CD4-positive, alpha-beta T cell treated with Interleukin-15 for 1 hour (primary cell): ENCODE measurements at regions not wholly inside any gene's neighbourhood (a gene's known extent, or its start where the extent isn't known, plus 50 kb on each side); places are given as distances from the start of the nearest gene placed in this dataset.

Experiments
- DNase-seq: peaks from one replicate; pipeline ENCODE4 v3.0.0-alpha.2; 2020

GRCh38 chr4:14059006-14059405 is 431.5 kb upstream of the BOD1L1 start:
- DNase-seq: no peak

- DNase-seq: no peak
These were observed 437.5 kb upstream of the BOD1L1 start for GRCh38 chr4:14064984-14065383.

DNA sequence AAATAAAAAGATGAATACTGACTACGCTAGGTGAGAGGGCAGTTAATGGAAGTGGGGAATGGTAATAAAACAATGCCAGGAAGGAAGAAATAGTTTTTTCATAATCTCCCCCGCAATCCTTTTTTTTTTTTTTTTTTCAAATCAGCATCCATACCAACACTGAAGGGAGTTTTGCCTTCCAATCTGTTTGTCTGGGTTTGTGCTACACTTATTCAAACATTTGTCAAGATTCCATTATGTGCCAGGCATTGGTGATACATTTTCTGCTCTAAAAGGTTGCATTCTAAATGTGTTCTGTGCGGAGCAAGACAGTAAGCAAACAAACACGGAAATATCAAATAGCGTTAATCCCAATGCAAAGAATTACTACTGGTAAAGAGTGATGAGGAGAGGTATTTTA is 437.9 kb upstream of the BOD1L1 start:
- DNase-seq: no peak

DNA sequence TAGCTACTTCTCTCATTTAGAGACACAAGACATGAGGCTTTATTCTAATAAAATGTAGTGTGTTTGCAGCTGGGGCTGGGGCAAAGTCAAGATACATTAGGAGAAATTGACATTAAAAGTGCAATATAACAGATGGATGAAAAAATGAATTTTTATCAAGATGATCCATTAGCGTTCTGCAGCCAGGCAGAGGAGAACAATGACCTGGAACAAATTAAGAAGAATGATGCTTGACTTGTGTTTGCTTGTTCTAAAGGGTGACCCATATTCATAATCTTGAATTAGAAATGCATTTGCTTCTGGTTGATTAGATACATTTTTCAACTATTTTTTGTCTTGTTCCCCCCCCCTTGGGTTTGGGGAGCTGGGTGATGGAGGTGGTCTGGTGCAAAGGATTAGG is 439.5 kb upstream of the BOD1L1 start:
- DNase-seq: no peak

DNA sequence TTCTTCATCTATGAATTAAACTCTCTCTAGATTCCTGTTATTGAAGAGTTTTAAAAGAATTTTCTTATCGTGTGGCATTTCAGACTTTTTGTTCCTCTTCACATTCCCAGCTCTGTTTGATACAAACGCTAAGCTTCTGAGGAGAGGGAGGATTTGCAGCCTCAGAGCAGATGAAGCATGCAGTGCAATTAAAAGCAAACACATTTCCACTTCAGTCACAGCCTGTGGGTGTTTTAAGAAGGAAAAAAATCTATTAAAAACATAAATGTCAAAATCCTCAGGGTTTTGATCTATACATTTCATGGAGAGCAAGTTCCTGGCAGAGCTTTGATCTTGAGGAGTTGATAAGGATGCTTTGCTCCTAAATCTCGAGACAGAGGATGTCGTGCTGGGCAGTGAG is 442.4 kb upstream of the BOD1L1 start:
- no peak for DNase-seq

- no peak for DNase-seq
These were observed 442.9 kb upstream of the BOD1L1 start for GRCh38 chr4:14070289-14070880.

- DNase-seq: no peak
These were observed 445.0 kb upstream of the BOD1L1 start for GRCh38 chr4:14072506-14072905.

DNA sequence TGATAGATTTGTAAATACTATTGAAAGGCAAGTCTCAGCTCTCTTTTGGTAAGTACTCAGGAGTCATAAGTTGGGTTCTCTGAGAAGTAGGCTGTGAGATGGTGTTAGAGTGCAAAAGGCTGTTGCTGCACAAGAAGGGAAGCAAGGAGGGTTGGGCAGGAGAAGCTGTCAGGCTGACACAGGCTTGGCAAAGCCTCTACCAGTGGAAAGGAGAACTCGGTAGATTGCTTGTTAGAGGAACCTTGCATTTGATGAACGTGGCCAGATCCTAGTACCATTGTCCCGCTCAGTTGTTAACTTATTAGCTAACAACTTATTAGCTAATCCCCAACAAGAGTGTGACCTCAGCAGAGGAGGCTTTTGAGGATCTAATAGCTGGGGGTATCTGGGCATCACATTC is 449.3 kb upstream of the BOD1L1 start:
- no peak for DNase-seq

DNA sequence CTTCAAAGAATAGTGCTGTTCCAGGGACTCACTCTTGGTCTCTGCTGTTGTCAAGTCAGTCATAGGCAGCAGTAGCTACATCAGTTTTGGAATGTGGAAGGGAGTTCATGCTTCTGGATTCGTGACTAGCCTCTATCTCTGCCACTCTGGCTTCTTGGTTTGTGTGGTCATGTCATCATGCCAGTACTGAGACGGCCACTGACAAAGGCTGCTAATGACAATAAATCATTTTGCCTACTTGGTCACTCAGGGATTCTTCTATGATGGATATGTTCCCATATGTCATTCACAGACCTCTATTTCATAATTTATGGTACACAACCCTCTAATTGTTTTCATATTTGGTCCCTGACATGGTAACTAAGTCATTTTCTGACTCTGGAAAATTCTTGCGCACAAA is 450.8 kb upstream of the BOD1L1 start:
- no peak for DNase-seq

DNA sequence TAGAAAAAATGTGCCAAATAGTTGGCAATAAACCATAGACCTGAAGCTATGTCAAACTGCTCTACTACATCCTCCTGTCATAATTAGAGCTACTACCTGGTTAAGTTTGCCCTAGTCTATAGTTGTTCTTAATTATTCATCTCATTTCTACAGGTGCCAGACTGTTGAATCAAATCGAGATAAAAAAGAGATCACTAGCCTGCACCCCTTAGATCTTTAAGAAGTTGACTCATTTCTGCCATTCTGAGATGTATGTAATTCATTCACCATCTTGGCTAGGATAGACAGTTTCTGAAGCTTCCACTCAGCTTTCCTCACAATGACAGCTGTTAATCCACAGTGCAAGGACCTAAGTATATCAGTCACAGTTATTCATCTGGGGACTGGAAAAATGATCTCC is 452.1 kb upstream of the BOD1L1 start:
- DNase-seq: no peak

DNA sequence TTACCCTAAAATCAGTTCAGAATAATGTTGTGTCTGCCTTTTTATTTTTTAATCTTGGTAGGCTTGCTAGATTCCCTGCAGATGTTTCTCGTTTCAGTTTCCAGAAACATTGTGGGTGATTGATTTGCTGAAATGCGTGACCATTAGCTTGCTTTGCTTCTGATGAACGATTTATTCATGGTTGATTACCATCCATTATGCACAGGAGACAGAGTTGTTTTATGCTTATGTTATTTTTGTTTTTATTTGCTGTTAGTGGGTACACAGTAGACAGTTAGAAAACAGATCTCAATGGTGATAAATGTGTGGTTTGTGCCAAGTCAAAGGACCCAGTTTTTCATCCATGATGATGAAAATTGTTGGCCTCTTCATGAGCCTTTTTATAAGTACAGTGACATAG is 455.6 kb upstream of the BOD1L1 start:
- no peak for DNase-seq

- no peak for DNase-seq
These were observed 457.1 kb upstream of the BOD1L1 start for GRCh38 chr4:14084598-14084997.

DNA sequence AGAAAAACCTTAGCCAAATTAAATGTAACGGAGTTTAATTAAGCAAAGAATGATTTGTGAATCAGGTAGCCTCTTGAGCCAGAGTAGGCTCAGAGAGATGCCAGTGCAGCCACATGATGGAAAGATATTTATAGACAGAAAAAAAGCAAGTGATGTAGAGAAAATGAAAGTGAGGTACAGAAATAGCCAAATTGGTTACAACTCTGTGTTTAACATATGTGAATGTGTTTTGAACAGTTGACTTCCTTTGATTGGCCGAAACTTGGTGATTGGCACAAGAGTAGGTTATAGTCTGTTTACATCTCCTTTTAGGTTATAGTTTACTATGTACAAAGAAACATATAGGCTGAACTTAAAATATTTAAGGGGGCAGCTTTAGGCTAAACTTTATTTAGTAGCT is 459.9 kb upstream of the BOD1L1 start:
- DNase-seq: no peak

DNA sequence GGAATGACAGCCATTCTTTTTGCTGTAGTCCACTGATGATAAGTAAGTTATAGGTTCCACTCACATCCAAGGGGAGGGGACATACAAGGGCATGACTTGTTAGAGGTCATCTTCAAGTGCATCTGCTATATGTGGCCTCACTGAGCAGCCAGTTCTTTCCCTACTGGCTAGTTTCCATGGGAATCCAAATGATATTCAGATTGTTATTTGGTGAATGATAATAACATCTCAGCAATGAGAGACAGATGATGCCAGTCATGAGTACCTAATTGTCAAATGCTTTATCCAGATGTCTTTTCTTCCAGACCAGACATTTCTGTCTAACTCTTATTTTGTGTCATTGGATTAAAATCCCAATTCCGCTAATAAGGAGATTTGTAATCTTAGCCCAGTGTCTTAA is 460.4 kb upstream of the BOD1L1 start:
- no peak for DNase-seq

DNA sequence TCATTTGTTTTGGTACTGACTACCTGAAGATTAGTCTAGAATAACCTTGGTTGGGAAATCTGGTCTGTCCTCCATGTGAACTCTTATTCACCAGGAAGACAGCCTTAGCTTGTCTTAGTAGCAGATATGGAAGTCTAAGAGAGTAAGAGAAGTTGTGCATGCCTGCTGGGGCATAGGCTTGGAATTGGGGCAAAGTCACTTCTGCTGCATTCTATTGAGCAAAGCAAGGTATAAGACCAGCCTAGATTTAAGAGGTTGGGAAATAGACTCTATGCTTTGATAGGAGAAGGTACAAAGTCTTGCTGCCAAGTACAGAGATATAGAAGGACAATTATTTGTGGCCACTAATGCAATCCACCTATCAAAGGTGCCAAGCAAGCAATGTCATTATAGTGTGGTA is 464.0 kb upstream of the BOD1L1 start:
- no peak for DNase-seq

DNA sequence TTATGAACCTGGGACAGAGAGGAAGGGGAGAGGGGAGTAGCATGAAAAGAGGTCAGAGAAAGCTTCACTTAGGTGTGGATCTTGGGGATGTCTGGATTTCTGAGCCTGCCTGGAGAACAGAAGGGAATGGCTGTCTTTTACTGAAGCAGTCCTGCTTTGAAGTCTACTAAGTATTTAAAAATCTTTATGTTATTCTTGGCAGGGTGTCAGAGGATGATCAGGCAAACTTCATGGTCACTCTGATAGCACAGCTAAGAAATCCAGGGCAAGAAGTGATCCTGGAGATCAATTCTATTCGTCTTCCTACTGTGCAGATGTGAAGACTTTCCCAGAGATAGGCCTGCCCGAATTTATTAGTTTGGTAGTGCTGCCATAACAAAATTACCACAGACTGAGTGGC is 464.4 kb upstream of the BOD1L1 start:
- no peak for DNase-seq

DNA sequence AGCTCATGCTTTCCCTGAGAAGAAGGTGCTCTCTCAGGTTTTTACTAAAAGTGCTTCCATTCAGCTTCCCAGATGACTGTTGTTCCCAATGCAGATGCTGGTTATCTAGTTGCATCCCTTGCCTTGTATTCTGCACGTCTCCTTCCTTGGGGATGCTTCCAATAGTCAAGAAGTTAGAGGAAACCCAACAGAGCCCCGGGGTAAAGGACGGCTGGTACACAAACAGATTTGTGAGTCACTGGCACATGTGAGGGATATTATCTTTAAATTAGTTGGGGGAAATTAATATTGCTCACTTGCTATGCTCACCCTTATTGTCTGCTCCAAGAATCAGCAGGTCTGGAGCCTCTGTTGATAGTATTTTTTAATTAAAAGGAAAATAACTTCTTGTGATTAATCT is 465.2 kb upstream of the BOD1L1 start:
- DNase-seq: no peak

DNA sequence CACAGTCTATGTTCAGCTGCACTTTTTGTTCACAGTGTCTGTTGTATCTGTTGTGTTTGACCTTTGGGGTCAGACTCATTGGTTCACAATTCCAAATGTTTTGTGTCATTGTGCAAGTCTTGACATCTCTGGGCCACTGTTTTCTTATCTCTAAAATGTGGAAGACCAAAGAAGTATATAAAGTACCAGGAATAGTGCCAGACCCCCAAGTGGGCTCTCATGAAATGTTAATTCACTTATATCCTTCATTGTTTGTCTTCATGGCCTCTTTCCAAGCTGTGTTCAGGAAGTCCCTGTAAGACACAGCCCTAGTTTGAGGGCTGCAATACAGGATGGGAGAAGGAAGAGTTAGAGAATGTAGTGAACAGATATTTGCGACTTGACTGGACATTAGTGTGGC is 468.3 kb upstream of the BOD1L1 start:
- DNase-seq: no peak

GRCh38 chr4:14096396-14096965 is 469.0 kb upstream of the BOD1L1 start:
- DNase-seq: no peak

DNA sequence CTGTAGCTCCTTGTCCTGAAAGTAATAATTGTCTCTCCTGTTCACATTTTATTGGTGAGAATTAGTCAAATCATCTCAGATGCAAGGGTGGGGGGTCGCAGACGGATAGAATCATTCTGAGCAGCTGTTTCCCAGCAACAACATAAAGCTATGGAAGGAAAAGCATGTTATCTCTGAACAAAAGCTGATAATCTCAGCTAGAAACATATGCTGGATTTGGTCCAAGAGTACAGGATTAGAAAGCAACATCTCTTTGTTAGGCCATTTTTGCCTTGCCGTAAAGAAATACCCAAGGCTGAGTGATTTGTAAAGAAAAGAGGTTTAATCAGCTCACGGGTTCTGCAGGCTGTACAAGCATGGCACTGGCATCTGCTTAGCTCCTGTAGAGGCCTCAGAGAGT is 472.8 kb upstream of the BOD1L1 start:
- DNase-seq: no peak

DNA sequence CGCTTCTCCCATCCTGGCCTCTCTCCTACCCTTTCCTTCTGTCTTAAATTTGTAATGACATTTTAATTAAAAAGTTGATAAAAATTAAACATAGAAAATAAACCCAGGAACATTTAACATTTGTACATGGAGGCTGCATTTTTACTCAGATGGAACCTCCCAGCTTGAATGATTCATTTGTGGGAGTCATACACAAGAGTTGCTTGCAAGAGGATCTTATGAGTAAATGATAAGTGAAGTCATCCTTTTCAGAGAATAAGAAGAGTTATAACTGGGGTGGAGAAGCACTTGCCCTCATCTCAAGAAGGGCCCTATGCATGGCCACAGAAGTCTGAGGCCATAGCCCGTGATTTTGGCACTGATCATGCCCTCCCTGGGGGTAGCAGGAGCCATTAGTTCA is 482.9 kb upstream of the BOD1L1 start:
- DNase-seq: no peak

DNA sequence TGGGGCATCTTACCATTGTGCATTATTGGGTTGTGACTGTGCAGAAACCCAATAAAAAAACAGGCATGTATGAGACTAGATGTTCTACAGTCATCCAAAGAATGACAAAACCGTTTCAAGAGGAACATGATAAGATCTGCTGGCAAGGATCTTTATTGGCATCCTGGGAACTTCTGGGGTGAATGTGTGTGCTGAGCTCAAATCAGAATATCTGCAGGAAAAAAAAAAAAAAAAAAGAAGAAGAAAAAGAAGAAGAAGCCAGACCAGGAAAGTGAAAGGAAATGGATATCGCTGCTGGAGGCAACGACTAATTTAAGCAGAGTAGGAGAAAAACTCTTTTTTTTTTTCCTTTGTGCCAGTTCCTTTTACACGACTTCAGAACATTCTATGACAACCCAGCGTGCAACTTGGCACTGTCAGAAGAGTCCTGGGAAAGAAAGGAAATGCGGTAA is 484.2 kb upstream of the BOD1L1 start:
- no peak for DNase-seq

DNA sequence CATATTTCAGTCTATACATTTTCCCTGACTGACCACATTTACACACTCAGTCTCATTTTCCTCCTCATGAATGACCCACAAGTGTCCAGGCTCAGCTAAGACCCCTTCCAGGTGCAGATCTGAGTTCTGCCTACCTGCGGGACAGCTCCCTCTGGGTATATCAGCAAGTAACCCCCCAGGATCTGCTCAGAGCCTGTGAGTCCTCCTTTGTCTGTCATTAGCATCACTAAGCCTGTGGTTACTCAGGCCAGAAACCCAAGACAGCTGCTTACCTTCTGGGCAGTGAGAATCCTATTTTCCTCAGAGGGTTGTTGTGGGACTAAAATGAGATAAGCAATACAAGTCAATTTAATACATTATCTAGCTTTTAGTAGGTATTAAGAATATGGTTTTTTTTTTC is 487.6 kb upstream of the BOD1L1 start:
- no peak for DNase-seq

DNA sequence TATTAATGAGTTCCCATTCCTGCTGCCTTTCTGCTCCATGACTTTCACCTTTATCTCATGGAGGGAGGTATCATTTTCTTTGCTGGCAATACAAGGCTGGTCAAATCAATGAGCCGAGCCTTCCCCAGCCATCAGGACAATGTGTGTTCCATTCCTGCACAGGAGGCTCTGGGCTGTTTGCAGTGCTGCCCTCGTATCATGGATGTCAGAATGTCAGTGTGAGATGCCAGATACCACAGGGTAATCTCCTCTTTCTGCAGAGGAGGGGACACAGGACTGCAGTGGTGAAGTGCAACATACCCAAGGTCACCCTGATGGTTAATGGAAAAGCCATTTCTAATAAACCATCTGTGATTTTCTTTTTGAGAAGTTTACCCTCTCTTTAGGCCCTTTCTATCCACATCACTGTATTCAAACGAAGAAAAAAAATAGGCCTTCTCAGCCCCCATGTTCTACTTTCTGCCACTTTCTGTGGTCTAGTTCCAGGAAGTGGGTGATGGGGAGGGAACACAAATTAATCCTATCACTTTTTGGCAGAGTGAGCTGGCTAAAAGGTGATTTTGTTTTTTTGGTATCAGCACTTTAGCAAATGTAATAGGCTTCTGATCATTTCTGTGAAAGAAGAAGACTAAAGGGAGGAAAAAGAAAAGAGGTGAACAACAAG is 490.2 kb upstream of the BOD1L1 start:
- no peak for DNase-seq

DNA sequence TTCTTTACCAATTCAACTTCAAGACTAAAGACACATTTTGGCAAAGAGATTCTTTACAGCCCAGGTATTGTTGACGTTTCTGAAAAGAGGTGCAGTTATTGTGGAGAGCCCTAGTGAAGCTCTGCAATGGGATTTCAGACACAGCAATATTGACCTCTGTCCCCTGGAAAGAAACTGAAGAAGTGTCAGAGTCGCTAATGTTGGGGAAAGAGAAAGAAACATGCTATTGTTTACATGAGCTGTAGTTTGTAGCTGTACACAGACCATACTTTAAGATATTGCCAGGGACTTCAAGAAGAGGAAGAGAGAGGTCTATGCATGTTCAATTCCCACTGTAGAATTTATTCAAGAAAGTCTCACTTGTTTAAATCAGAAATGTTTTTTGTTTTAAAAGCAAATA is 497.3 kb upstream of the BOD1L1 start:
- no peak for DNase-seq
